Loucy (cell line): ENCODE measurements at regions not wholly inside any gene's neighbourhood (a gene's known extent, or its start where the extent isn't known, plus 50 kb on each side); places are given as distances from the start of the nearest gene placed in this dataset.

ENCODE experiments used
- EZH2phosphoT487 ChIP-seq: fragments of 200-600 bp; IDR thresholded peaks from 2 replicates; pipeline ENCODE4 v1.6.1; 2018; ENCODE audit warnings: antibody characterized with exemption, mild to moderate bottlenecking, moderate library complexity, borderline replicate concordance
- TF ChIP-seq, protein P1 (sequence below): fragments of 200-600 bp; sonication (generic); conservative IDR thresholded peaks from 2 replicates; pipeline ENCODE4 v1.5.1; 2014; ENCODE audit warnings: mild to moderate bottlenecking, antibody characterized with exemption, low read length

DNA sequence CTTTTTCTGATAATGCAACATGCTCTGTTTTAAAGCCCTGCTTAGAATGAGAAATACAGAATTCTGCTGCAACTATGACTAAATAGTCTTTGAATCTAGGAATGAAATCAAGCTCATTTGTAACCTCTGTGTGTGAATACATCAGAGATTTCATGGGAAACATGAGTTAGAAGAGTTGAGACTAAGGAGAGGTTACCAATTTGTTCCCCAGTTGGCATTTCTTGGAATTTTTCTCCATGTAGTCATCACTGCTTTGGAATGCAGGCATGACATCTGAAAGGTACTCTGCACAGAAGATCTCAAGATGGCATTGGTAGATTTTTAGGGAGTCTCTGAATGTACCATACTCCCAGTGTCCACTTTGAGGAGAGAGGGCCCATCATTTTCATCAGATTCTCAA lies 237.2 kb downstream of the TFAP2A start:
- TF ChIP-seq, protein P1, sequence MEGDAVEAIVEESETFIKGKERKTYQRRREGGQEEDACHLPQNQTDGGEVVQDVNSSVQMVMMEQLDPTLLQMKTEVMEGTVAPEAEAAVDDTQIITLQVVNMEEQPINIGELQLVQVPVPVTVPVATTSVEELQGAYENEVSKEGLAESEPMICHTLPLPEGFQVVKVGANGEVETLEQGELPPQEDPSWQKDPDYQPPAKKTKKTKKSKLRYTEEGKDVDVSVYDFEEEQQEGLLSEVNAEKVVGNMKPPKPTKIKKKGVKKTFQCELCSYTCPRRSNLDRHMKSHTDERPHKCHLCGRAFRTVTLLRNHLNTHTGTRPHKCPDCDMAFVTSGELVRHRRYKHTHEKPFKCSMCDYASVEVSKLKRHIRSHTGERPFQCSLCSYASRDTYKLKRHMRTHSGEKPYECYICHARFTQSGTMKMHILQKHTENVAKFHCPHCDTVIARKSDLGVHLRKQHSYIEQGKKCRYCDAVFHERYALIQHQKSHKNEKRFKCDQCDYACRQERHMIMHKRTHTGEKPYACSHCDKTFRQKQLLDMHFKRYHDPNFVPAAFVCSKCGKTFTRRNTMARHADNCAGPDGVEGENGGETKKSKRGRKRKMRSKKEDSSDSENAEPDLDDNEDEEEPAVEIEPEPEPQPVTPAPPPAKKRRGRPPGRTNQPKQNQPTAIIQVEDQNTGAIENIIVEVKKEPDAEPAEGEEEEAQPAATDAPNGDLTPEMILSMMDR = no peak
- no peak for TF ChIP-seq EZH2phosphoT487
